ENCODE measurements at regions not wholly inside any gene's neighbourhood (a gene's known extent, or its start where the extent isn't known, plus 50 kb on each side); places are given as distances from the start of the nearest gene placed in this dataset.

DNA sequence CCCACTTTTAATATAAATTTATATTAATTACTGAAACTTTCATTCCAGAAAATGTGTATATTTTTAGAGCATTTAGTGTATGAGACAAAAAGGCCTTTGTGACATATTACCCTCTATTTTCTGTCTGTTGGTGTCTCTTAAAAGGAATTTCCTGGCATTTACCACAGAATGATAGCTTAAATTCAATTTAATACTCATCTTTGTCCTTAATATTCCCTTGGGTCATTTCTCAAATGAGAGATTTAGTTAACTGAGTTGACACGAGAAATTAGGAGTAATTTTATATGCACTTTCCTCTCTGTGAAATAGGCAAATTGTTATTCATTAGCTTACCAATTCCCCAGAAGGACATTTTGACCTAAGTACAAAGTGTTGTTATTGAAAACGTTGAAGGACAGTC, 101.7 kb upstream of the CTTNBP2 start:
- no peak for DNase-seq

DNA sequence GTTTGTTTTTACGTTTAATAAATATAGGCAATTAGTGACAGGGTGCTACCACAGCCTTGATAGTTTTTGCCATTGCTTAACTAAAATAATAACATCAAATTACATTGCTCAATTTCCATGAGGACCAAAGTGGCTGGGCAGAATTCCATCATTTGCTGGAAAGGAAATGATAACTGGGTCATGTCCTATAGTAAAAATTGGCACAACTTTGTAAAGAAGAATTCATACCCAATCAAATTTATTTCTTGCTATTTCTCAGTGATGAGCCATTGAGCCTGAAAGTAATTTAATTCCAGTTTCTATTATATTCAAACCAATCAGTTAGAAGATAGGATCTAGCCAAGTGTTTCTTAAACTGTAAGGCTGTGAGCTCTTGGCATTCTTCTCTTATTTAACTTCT, 102.2 kb upstream of the CTTNBP2 start:
- DNase-seq: no peak

DNA sequence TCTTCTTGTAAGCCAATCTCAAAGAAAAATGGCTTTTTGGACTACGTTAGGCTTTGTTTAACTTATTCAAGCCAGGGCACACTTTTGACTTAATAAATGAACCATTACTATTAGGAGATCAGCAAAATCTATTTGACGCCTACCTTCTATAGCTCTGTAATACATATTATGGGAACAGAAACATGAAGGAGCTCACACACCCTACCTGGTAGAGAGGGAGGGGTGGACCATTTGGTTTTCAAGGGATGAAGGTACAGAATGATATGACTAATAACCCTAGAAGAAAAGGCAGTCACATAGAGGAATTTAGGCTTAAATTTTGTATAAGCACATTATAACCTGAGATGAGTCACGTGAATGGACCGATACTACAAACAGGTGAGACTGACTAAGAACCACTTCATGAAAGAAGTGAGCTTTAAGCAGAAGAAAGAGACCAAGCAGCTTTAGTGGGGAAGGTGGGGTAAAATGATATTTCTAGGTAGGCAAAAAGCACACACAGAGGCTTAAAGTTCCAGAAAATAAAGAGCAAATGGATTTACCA, 106.8 kb upstream of the CTTNBP2 start:
- no peak for DNase-seq

DNA sequence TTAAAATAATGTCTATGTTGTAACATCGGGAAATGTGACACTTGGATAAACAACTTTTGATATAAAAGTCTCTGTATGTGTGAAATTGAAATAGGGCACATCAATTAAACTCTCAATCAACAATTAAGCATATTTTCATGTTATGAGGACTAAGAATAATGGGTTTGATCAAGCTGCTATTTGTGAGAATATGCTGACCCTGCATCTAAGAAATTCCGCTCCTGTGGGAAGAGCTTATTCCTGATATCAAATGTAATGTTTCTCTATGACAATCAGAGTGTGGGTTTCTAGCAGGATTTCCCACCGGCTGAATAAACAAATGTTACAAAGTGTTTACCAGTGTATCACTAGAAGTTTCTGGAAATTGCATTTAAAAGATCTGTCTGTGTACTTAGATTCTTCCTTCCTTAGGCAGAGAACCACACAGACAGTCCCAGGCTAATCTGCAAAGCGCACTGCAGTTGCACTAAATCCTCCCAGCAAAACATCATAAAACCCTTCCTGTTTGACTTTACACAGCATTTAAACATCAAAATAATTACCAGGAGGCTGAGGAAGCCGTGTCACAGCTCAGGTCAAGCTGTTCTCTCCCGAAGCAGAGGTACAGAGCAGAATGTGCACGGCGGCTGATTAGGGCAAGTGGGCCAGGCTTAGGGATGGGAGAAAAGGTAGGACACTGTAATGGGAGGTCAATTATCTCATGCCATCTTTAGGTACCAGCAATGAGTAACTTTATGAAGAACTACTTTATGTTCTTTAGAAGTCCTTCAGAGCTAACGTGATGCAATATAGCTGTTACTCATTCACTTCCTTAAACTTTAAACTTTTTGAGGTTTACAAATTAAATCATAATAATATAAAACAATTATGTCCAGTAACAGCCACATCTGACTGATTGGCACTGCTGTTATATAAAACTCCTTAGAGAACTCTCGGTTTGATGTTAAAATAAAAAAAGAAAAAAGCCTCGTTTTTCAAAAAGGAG, 109.1 kb upstream of the CTTNBP2 start:
- DNase-seq: no peak

DNA sequence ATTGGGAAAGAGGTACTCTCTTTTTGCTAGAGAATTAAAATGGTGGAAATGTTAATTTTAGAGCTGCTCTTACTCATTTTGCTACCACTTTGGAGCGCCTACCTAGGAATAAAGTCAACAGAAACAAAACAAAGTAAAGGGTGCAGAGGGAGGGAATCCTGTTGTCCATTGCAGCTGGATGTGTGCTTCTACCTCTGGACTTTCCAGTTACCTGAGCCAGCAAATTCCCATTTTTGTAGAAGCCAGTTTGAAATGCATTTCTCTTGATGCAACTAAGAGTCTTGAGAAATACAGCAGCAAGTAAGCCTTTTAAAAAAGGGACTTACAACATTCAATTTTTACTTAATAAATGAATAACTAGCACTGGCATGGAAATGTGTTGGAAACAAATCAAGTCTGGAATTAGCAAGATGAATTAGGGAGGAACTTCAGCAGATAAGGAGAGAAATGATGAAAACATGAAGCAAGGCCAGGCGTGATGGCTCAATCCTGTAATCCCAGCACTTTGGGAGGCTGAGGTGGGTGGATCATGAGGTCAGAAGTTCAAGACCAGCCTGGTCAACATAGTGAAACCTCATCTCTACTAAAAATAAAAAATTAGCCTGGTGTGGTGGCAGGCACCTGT, 113.5 kb upstream of the CTTNBP2 start:
- no peak for DNase-seq

DNA sequence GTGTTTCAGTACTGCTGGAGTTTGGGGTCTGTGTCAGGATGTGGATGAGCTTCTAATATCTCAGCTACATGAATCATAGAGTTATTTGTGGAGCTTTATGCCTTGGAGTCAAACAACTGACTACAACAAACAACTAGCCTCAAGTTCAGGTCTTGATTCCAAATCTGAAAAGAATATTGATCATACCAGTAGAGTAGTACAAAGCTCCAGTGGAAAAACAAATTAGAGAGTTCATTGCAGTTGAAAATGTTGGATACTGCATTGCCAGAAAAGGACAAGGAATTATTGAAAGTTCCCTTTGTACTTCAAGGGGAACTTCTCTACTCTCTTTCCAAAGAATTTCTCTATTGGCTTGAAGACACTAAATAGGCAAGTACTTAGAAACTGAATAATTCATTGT, 117.6 kb upstream of the CTTNBP2 start:
- no peak for DNase-seq

DNA sequence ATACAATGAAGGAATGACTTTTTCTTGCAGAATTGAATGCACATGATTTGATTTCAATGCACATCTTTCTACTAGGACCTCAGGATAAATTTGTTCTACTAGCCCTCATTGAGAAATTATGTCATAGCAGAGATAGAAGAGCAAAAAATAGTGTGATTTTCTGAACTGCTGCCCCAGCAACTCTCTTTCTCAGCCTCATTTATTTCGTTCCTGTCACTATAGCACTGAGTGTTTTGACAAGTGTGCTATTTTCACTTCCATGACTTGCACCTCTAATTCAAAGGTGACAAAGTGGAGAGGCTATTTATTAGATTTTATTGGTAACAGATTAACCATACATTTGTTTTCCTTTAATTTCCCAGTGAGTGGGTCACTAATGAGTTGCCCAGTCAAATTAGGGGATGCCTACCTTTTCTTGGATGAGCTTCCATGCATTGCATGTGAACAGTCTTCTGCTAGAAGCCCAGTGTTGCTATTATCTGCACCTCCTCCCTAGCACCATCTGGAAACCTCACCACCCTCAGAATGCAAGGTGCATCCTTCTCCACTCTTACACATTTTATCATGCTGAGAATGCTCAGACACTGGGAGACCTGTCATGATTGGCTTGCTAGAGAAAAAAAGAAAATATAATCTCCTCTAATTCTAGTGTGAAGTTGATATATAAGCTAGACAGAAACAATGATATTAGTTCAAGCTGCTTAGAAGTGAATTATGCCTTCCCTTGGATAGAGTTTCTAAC, 119.6 kb upstream of the CTTNBP2 start:
- DNase-seq: no peak

DNA sequence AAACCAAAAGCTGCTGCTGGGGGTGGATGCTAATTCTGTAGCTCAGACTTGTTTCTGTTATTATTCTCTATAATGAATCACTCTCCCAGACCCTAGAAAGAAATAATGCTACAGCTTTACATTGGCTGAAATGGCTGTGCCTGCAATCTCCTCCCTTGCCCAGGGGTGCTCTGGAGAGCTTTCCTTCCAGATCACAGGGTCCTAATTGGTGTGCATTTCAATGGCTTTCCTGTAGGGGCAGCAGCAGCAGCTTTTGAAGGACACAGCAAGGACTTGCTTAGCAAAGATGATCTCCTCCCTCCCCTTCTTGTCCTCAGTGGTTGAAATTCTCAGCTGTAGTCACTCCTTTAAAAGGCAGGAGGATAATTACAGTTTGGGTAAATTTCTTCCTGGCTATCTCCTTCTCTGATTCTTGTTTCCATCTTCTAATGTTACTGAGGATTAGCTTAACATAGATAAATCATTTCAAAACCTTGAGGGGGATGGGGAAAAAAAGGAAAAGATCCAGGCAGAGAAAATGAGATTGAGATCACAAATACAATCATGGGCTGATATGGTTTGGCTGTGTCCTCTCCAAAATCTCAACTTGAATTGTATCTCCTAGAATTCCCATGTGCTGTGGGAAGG, 120.2 kb upstream of the CTTNBP2 start:
- peak; percentile 20 for DNase-seq

DNA sequence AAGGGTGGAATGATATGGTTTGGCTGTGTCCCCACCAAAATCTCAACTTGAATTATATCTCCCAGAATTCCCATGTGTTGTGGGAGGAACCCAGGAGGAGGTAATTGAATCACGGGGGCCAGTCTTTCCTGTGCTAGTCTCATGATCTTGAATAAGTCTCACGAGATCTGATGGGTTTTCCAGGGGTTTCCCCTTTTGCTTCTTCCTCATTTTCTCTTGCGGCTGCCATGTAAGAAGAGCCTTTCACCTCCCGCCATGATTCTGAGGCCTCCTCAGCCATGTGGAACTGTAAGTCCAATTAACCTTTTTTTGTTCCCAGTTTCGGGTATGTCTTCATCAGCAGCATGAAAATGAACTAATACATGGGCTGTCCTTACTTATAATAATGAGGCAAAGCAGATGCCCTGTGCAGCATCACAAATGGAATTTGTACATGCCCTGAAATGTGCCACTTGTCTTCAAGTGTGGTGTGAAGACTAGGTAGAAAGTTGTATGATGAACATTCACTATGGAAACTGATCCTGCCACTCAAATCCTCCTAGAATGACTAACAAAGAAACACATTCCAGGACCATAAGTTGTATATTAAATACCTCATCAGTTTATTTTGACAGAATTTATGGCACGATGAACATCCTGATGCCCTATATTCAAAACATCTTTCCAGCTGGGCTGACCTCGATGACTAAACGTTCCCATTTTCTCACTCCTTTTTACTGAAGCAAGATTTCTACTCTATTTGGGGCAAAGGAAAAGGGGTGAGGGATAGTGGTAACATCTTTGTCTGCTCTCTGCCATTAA, 122.8 kb upstream of the CTTNBP2 start:
- peak; percentile 4 for DNase-seq

DNA sequence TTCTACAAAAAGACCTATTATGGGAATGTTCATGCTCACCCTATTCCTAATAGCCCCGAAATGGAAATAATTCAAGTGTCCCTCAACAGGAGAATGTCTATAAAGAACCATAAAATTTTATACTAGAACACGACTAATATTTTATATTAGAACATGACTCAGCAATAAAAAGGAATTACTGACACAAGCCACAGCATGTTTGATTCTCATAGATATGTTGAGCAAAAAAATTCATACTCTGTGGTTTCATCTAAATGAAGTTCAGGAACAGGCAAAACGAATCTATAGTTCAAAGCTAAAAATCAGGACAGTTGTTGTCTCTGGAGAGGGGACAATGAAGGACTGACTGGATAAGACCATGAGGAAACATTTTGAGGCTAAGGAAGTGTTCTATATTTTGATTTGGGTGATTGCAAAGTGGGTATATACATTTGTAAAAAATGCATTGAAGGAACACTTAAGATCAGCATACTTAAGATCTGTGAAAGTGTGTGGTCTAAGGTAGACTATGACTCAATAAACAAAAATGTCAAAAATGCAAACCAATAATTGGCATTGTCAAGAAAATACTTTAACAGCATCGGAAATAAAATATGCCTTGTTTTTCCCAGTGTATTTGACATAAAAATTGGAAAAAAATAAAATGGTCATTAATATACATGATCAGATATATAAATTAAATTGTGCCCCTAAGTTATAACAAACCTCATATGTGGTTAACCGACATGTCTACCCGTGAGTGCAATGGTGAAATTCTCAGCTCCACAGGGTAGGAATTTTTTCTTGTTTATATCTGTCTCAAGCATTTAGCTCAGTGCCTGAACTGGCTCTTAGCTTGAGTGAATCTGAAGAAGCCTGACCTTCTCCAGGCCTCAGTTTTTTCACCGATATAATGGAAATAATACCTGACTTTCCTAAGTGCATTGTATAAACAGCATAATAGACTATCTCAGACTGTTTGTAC, 124.9 kb upstream of the CTTNBP2 start:
- no peak for DNase-seq

DNA sequence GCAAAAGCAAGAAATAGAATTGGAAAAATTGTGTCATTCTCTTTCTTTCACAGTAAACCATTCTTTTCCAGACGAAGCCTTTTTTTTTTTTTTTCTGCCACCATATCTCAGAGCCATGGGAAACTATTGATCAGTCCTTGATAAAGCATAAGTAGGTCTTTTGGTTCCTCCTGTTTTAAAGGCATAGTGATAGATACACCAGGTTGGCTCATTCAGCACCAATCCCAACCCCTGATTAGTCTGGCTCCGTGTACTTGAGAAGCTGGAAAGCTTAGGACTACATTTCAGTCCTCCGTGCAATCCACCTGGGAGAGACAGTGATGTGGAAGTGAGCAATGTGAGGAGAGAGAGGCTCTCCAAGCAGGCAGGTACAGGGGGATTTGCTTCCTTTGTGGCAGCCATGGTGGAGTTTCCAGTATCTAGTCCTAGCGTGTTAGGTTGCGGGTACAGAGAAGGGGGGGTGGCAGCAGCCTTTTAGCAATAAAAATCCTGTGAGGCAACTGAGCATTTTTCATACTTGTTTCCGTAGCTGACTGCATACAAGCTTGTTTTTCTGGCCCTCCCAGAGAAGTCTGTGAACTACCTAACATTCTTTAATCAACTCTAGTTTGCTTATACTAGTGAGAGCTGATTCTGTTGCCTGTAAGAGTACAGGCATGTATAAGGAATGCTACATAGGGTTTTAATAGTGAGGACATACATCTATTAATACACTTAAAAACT, 127.4 kb upstream of the CTTNBP2 start:
- DNase-seq: no peak

DNA sequence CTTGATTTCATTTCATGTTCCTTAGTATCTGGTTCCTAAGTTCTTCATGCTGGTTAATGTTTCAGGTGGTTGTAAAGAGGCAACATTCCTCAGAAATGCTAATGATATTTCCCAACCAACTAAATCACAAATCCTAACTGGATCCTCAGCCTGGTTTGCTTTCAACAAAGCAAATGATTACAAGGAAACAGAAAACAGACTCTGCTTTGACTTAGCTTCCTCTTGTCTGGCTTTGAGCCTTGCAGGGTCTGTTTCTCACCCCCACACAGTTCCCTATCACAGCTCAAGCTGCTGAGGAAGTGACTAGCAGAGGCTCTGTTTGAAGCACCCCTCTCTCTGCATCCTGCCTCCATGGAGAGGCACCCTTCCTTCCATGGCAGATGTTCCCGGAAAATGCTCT, 130.2 kb upstream of the CTTNBP2 start:
- no peak for DNase-seq

DNA sequence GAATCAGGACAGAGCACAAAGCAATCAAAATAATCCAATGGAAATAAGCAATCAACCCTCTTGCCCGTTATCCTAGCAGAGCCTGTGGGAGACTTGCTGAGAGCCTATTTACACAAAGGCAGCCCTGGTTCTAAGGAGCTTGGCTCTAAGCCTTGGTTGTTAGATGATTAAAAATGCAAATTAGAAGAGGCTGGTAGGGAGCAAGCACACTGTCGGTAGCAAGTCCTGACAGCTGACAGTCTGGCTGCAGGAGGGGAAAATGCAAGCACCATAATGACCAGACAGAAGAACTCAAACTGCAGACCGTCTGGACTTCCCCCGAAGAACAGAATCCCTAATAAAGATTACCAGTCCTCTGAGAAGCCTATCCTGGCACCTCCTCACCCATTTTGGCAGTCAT, 131.8 kb upstream of the CTTNBP2 start:
- DNase-seq: no peak

DNA sequence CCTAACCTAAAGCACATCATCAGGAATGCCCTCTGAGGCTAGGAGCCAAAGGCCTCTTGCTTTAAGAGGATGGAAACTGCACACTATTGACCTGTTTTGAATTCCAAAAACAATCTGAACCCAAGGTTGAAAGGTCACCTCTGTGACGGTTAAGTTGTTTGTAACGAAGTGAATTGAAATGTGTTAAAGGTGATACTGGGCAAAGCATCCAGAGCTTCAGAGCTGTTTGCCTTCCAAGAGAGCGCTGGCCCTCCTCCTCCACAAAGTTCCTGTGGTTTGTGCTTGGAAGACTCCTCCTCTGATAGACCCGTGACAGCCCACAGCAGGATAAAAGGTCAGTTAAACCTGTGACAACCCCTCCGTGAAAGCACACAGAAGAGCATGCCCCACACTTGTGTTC, 133.7 kb upstream of the CTTNBP2 start:
- DNase-seq: no peak

DNA sequence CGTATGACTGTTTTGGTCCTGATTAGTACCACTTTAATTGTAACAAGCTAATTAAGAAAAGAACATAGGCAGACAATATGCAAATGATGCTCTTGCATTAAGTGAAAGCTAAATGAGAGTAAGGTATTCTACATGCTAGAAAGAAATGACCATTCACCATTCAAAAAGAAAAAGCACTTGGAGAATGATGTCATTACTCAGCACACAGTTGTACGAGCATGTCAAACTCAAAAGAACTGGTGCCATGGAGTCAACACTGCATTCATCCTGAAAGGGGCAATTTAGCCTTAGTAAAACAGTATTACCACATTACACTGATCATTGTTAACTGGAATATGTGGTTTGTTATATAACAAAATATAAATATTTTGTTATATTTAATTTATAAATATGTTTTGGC, 136.2 kb upstream of the CTTNBP2 start:
- DNase-seq: no peak

DNA sequence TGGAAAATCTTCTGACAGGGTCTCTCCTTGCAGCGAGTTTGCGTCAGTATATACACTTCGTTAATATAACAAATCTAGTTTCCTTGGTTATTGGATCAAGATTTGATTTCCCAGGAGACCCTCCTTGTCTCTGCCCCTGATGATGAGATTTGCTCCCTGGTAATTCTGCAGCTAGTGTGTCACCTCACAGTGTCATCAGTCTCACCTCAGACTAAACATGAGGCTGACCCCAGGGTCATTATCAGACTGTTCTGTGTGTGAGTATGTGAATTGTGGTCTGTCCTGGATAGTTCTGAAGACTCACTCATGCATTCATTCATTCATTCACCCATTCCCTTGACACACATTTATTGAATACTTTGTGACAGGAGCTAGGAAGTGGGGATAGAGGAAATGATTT, 138.4 kb upstream of the CTTNBP2 start:
- no peak for DNase-seq

DNA sequence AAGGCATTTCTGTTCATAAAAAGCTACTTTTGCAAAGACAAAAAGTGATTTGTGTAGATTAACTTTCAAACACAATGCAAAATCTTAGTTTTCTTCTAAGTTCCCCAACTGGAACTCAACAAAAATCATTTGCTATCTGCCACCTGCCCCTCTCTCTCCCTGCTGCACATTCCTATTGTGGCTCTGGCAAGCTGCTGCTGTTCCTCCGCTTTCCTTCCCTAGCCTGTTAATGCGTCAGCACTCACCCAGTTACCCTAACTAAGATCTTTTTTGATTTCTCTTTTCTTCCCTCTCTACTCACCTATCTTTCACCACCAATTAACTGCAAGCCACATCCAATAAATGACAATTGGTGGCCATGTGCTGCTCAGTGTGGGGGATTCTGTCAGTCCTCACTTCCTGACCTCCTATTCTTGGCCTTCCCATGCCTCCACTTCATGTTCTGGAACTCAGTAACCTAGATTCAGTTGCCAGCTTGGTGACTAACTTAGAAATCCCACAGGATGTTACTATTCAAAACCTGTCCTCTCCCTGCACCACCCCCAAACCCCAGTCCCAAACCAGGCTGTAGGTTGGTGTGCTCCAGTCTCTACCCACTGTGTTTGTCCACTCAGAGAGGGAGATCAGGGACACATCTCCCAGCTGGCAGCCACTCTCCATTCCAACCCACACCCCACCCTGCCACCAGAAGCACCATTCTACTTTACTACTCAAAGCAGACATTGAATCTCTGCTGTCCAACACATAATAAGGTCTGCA, 140.2 kb upstream of the CTTNBP2 start:
- no peak for DNase-seq

DNA sequence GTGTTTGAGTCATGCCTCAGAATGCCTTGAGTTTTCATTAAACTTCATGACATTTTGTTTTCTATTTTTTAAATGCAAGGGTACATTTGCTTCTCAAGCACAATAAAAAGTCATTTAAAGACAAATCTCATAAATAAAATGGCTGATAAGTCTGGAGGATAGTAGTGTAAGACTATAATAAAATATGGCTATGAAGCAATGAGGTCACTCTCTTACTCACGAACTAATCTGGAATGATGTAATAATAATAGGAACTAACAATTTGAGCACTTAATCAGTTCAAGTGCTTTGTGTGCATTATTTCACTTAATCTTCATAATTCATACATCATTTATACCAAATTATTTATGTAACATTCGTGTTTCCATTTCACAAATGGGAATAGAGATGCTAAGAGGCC, 149.3 kb upstream of the CTTNBP2 start:
- DNase-seq: no peak

DNA sequence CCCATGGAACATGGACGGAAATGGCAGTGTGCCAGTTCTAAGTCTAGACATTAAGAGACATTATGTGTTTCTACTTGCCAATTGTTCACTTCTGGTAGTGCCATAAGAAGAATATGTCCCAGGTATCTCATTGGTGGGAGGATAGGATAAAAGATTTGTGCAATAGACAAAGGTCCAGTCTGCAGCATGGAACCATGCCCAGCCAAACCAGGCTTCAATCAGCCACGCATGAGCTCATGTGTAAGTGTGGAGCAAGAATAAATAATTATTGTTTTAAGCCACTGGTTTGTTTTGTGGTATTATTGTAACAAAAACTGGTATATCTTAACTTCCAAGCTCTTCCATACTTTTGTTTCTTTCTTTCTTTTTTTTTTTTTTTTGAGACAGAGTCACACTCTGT, 153.6 kb upstream of the CTTNBP2 start:
- no peak for DNase-seq
